H9 (cell line): ENCODE measurements at regions not wholly inside any gene's neighbourhood (a gene's known extent, or its start where the extent isn't known, plus 50 kb on each side); places are given as distances from the start of the nearest gene placed in this dataset.
"Not testable (repeated sequence)": the region's sequence is repeated elsewhere in the genome, so short reads cannot be mapped to it uniquely, and the experiment has no call there.

ENCODE experiments used
- DNase-seq: peaks from one replicate; pipeline ENCODE4 v3.0.0-alpha.2; 2017
- H2AFZ ChIP-seq: one replicate; pipeline ENCODE4 v1.6.1; 2013; ENCODE audit warnings: mild to moderate bottlenecking, low read length, control low read depth, moderate library complexity
- H2AK5ac ChIP-seq: 2 replicates; pipeline ENCODE4 v1.6.1; 2013; ENCODE audit warnings: low read length, control low read depth, mixed read lengths; ENCODE audit not compliant: insufficient read length
- H2BK120ac ChIP-seq: one replicate; pipeline ENCODE4 v1.6.1; 2013; ENCODE audit warnings: low read depth, mild to moderate bottlenecking, low read length, control low read depth, inconsistent platforms; ENCODE audit not compliant: poor library complexity, severe bottlenecking
- H2BK12ac ChIP-seq: 2 replicates; pipeline ENCODE4 v1.6.1; 2013; ENCODE audit warnings: low read length, control low read depth, mixed read lengths, low read depth; ENCODE audit not compliant: insufficient read length
- H2BK15ac ChIP-seq: 2 replicates; pipeline ENCODE4 v1.6.1; 2013; ENCODE audit warnings: low read depth, low read length, control low read depth
- H2BK20ac ChIP-seq: one replicate; pipeline ENCODE4 v1.6.1; 2013; ENCODE audit warnings: low read depth, mild to moderate bottlenecking, low read length, control low read depth, inconsistent platforms; ENCODE audit not compliant: poor library complexity, severe bottlenecking
- H2BK5ac ChIP-seq: 2 replicates; pipeline ENCODE4 v1.6.1; 2013; ENCODE audit warnings: low read length, control low read depth, mixed read lengths; ENCODE audit not compliant: insufficient read length
- H3K14ac ChIP-seq: 2 replicates; pipeline ENCODE4 v1.6.1; 2013; ENCODE audit warnings: low read length, control low read depth; ENCODE audit not compliant: insufficient read depth
- H3K18ac ChIP-seq: 2 replicates; pipeline ENCODE4 v1.6.1; 2013; ENCODE audit warnings: low read depth, mild to moderate bottlenecking, mixed read lengths, low read length, control low read depth; ENCODE audit not compliant: insufficient read length
- H3K23ac ChIP-seq: 2 replicates; pipeline ENCODE4 v1.6.1; 2013; ENCODE audit warnings: low read length, control low read depth, mixed read lengths, low read depth; ENCODE audit not compliant: insufficient read length
- H3K23me2 ChIP-seq: 2 replicates; pipeline ENCODE4 v1.6.1; 2013; ENCODE audit warnings: low read depth, mild to moderate bottlenecking, mixed read lengths, low read length, control low read depth; ENCODE audit not compliant: insufficient read length, poor library complexity, severe bottlenecking
- H3K27ac ChIP-seq: 2 replicates; pipeline ENCODE4 v1.5.1; 2013; ENCODE audit warnings: low read length, control low read depth, mixed read lengths, low read depth; ENCODE audit not compliant: insufficient read length
- H3K27me3 ChIP-seq: 2 replicates; pipeline ENCODE4 v1.6.1; 2013; ENCODE audit warnings: low read length, control low read depth, inconsistent platforms; ENCODE audit not compliant: insufficient read depth
- H3K4ac ChIP-seq: 2 replicates; pipeline ENCODE4 v1.6.1; 2013; ENCODE audit warnings: low read depth, mild to moderate bottlenecking, control low read depth, inconsistent platforms, low read length, moderate library complexity
- H3K4me1 ChIP-seq: 2 replicates; pipeline ENCODE4 v1.6.1; 2013; ENCODE audit warnings: low read length, control low read depth, inconsistent platforms; ENCODE audit not compliant: insufficient read depth
- H3K4me2 ChIP-seq: 2 replicates; pipeline ENCODE4 v1.6.1; 2013; ENCODE audit warnings: low read length, control low read depth, mixed read lengths; ENCODE audit not compliant: insufficient read length, insufficient read depth
- H3K56ac ChIP-seq: 2 replicates; pipeline ENCODE4 v1.6.1; 2013; ENCODE audit warnings: low read depth, mild to moderate bottlenecking, mixed read lengths, low read length, control low read depth; ENCODE audit not compliant: insufficient read length
- H3K79me1 ChIP-seq: 2 replicates; pipeline ENCODE4 v1.6.1; 2013; ENCODE audit warnings: low read depth, mild to moderate bottlenecking, moderate library complexity, low read length, control low read depth, inconsistent platforms; ENCODE audit not compliant: insufficient read depth, poor library complexity, severe bottlenecking
- H3K79me2 ChIP-seq: 2 replicates; pipeline ENCODE4 v1.6.1; 2013; ENCODE audit warnings: low read length, control low read depth, inconsistent platforms; ENCODE audit not compliant: insufficient read depth
- H3K9ac ChIP-seq: 2 replicates; pipeline ENCODE4 v1.6.1; 2013; ENCODE audit warnings: low read length, control low read depth, mixed read lengths; ENCODE audit not compliant: insufficient read length; ENCODE audit errors: extremely low read depth
- H3K9me3 ChIP-seq: one replicate; pipeline ENCODE4 v1.6.1; 2013; ENCODE audit warnings: low read depth, low read length, inconsistent platforms; ENCODE audit not compliant: control insufficient read depth
- H3T11ph ChIP-seq: one replicate; pipeline ENCODE4 v1.6.1; 2013; ENCODE audit warnings: mild to moderate bottlenecking, low read length, control low read depth, inconsistent platforms
- H4K20me1 ChIP-seq: one replicate; pipeline ENCODE4 v1.6.1; 2013; ENCODE audit not compliant: control insufficient read depth, insufficient read length, insufficient read depth
- H4K5ac ChIP-seq: 2 replicates; pipeline ENCODE4 v1.6.1; 2013; ENCODE audit warnings: low read depth, mild to moderate bottlenecking, mixed read lengths, low read length, control low read depth; ENCODE audit not compliant: insufficient read length
- H4K8ac ChIP-seq: replicated peaks from 2 replicates; pipeline ENCODE4 v1.6.1; 2013; ENCODE audit warnings: low read length, control low read depth, mixed read lengths, low read depth; ENCODE audit not compliant: insufficient read length
- H4K91ac ChIP-seq: 2 replicates; pipeline ENCODE4 v1.6.1; 2013; ENCODE audit warnings: low read depth, mild to moderate bottlenecking, moderate library complexity, mixed read lengths, low read length, control low read depth; ENCODE audit not compliant: insufficient read length
- H3K27ac Mint-ChIP-seq, 3 experiments: 2 replicates in 2 of 3; 3 replicates in 1 of 3; pipeline ENCODE4 v1.8.0; 2020 to 2021; ENCODE audit warnings: mixed read lengths in 3 of 3, mild to moderate bottlenecking in 1 of 3, moderate library complexity in 1 of 3
- H3K27me3 Mint-ChIP-seq: 2 replicates; pipeline ENCODE4 v1.8.0; 2021; ENCODE audit warnings: low read depth, mild to moderate bottlenecking, moderate library complexity, mixed read lengths
- H3K36me3 Mint-ChIP-seq, 3 experiments: 2 replicates in 2 of 3; 3 replicates in 1 of 3; pipeline ENCODE4 v1.8.0; 2020 to 2021; ENCODE audit warnings: low read depth in 3 of 3, mixed read lengths in 3 of 3; ENCODE audit not compliant: insufficient read depth in 1 of 3
- H3K4me1 Mint-ChIP-seq, 2 experiments: 2 replicates each; pipeline ENCODE4 v1.8.0; 2020; ENCODE audit warnings: mixed read lengths in 2 of 2
- H3K4me3 Mint-ChIP-seq, 2 experiments: 2 replicates in 1 of 2; 3 replicates in 1 of 2; pipeline ENCODE4 v1.8.0; 2020 to 2021; ENCODE audit warnings: mild to moderate bottlenecking in 2 of 2, mixed read lengths in 2 of 2, moderate library complexity in 1 of 2
- H3K9me3 Mint-ChIP-seq, 2 experiments: 2 replicates in 1 of 2; 3 replicates in 1 of 2; pipeline ENCODE4 v1.8.0; 2020; ENCODE audit warnings: mild to moderate bottlenecking in 2 of 2, mixed read lengths in 2 of 2, moderate library complexity in 1 of 2
- CTCF ChIP-seq: fragments of 200-600 bp; sonication (generic); conservative IDR thresholded peaks from 3 replicates; pipeline ENCODE4 v1.8.0; 2021; ENCODE audit warnings: antibody characterized with exemption, mild to moderate bottlenecking
- WGBS: extraction: QIAGEN DNeasy Blood & Tissue Kit; methylation state at CpG from one replicate; pipeline ENCODE4 v1.1.7; 2013; ENCODE audit warnings: missing lambda C conversion rate, low lambda C conversion rate, mixed read lengths; ENCODE audit not compliant: insufficient read length; ENCODE audit errors: extremely low coverage; 5-methylcytosine and 5-hydroxymethylcytosine counted together

- Histone ChIP-seq H3K23ac (no peak overlapping the region), H3K9ac (no peak overlapping the region), H4K8ac (no peak overlapping the region), H3K27me3 (no peaks in the 10 kb centered on the region), H2BK5ac (no peak overlapping the region), H3K23me2 (no peaks in the 10 kb centered on the region), H3K14ac (no peak overlapping the region), H4K20me1 (no peaks in the 10 kb centered on the region), H4K5ac (no peak overlapping the region), H3K79me2 (no peaks in the 10 kb centered on the region), H3K4ac (no peak overlapping the region), H3K79me1 (no peaks in the 10 kb centered on the region), H3K56ac (no peak overlapping the region), H2BK20ac (no peak overlapping the region), H4K91ac (no peak overlapping the region), H2AK5ac (no peak overlapping the region), H3K18ac (no peak overlapping the region), H2BK15ac (no peak overlapping the region), H3K9me3 (no peaks in the 10 kb centered on the region), H3K4me1 (no peaks in the 10 kb centered on the region), H3K4me2 (no peak overlapping the region), H2BK120ac (no peak overlapping the region), H3K27ac (no peak overlapping the region), H2AFZ (no peak overlapping the region), H2BK12ac (no peak overlapping the region), H3T11ph (no peak overlapping the region)
- H3K9me3 Mint-ChIP-seq: peaks cover 0 to 20% of the 10 kb centered on the region in 2 experiments; a peak in 2 of 5 replicates
- peaks cover 0 to 21% (median 16%) of the 10 kb centered on the region in 3 experiments; a peak in 4 of 7 replicates for H3K36me3 Mint-ChIP-seq
- no CpG with 5 or more reads among the region's 3 CpGs for WGBS
- H3K4me1 Mint-ChIP-seq: peaks cover 0 to 2% of the 10 kb centered on the region in 2 experiments; a peak in 1 of 4 replicates
- no peak for DNase-seq
- no peak overlapping the region for H3K27ac Mint-ChIP-seq
- peaks cover 2% of the 10 kb centered on the region; the same call in 1 of the 2 replicates for H3K27me3 Mint-ChIP-seq
- no peak for TF ChIP-seq CTCF
- no peak overlapping the region for H3K4me3 Mint-ChIP-seq
Observed at GRCh38 chr18:25531207-25531606, 179.2 kb upstream of the ZNF521 start.

- H3K9me3 Mint-ChIP-seq, H3K79me1 ChIP-seq, H3T11ph ChIP-seq, H3K4me2 ChIP-seq, H2BK12ac ChIP-seq, H3K4me3 Mint-ChIP-seq, H3K23me2 ChIP-seq, H4K8ac ChIP-seq, H4K20me1 ChIP-seq, H3K79me2 ChIP-seq, H2BK15ac ChIP-seq, H3K4me1 ChIP-seq, H4K5ac ChIP-seq, H3K14ac ChIP-seq, H3K4ac ChIP-seq, H3K18ac ChIP-seq, H2BK5ac ChIP-seq, H3K27me3 ChIP-seq, H3K36me3 Mint-ChIP-seq, H3K56ac ChIP-seq, DNase-seq, H2BK120ac ChIP-seq, H3K9me3 ChIP-seq, H3K4me1 Mint-ChIP-seq, H2AK5ac ChIP-seq, H3K27me3 Mint-ChIP-seq, H3K9ac ChIP-seq, H2BK20ac ChIP-seq, H3K23ac ChIP-seq, H2AFZ ChIP-seq, H3K27ac ChIP-seq, H3K27ac Mint-ChIP-seq, H4K91ac ChIP-seq: not testable (repeated sequence)
- no CpG with 5 or more reads among the region's 1 CpG for WGBS
Observed at GRCh38 chr18:25525789-25526188, 173.8 kb upstream of the ZNF521 start.
